Kidney (tissue), 13 donors: ENCODE measurements at regions not wholly inside any gene's neighbourhood (a gene's known extent, or its start where the extent isn't known, plus 50 kb on each side); places are given as distances from the start of the nearest gene placed in this dataset.

Experiments used
- DNase-seq, 5 donors: peaks; one replicate each; pipeline ENCODE4 v3.0.0-alpha.2; 2013 to 2020
- FAIRE-seq: peaks from 2 replicates; lab custom pipeline; 2012; peaks lifted over from hg19 to GRCh38; lab: Jason Lieb, UNC
- H3K27ac ChIP-seq, 2 donors: one replicate each; pipeline ENCODE4 v1.7.0; 2013; ENCODE audit warnings: low read depth in 2 of 2, low read length in 2 of 2, inconsistent platforms in 1 of 2
- H3K27me3 ChIP-seq: one replicate; pipeline ENCODE4 v1.7.1; 2013; ENCODE audit warnings: low read length, inconsistent platforms; ENCODE audit not compliant: control insufficient read depth, insufficient read depth
- H3K36me3 ChIP-seq, 3 donors: one replicate each; pipeline versions ENCODE4 v1.7.0 to v1.7.1; 2013; ENCODE audit warnings: low read length in 3 of 3, control low read depth in 1 of 3, inconsistent platforms in 1 of 3; ENCODE audit not compliant: insufficient read depth in 3 of 3, control insufficient read depth in 2 of 3
- H3K4me1 ChIP-seq, 3 donors: one replicate each; pipeline versions ENCODE4 v1.7.0 to v1.7.1; 2013; ENCODE audit warnings: low read length in 3 of 3, inconsistent platforms in 1 of 3, low read depth in 1 of 3; ENCODE audit not compliant: control insufficient read depth in 2 of 3, insufficient read depth in 2 of 3
- H3K4me3 ChIP-seq, 3 donors: one replicate each; pipeline versions ENCODE4 v1.7.0 to v1.8.1; 2013; ENCODE audit warnings: low read length in 3 of 3, control low read depth in 1 of 3, inconsistent platforms in 1 of 3
- H3K9ac ChIP-seq, 3 donors: one replicate each; pipeline versions ENCODE4 v1.7.0 to v1.7.1; 2013; ENCODE audit warnings: low read length in 3 of 3, control low read depth in 1 of 3, inconsistent platforms in 1 of 3
- H3K9me3 ChIP-seq, 3 donors: one replicate each; pipeline versions ENCODE4 v1.7.0 to v1.7.1; 2013; ENCODE audit warnings: low read length in 3 of 3, control low read depth in 1 of 3, inconsistent platforms in 1 of 3; ENCODE audit not compliant: control insufficient read depth in 2 of 3, insufficient read depth in 1 of 3
- CTCF ChIP-seq: IDR thresholded peaks from 3 replicates; pipeline ENCODE4 v1.5.1; 2012; ENCODE audit warnings: mild to moderate bottlenecking, moderate library complexity, borderline replicate concordance; ENCODE audit not compliant: insufficient read depth; ENCODE audit errors: extremely low read depth
- intact Hi-C: fragments of 100-400 bp; cut with DNase I; formaldehyde crosslinking; loops from one replicate; pipeline ENCODE4 v1.11.1; 2022
- donor health status: control.
- donor health status: control.
- donor health status: control.
- donor health status: control.
- donor health status: control.
- donor health status: DM: yes; HTN: yes; CAD: no.
- donor health status: Normal renal cell carcinoma (clear cell type).

DNA sequence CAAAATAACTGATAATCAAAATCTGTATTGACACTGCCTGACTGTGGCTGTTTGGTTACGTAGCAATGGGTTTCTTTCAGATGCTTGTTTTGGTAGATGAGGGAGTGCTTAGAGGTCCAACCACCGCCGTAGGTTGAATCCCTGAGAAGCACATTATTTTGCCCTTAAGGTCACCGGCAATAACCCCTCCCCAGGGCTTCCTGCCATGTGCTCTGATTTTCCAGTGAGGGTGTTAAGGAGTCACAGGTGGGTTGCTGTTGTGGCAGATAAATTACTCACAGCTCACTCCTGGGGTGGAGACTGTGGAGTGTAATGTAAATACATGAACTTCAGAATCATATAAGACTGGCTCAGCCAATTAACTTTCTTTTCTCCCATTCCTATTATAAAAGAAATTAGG, 81.5 kb upstream of the ZP4 start:
- H3K9ac ChIP-seq: no peak overlapping the region
- H3K4me1 ChIP-seq: no peaks in the 10 kb centered on the region
- H3K9me3 ChIP-seq: no peaks in the 10 kb centered on the region
- H3K4me3 ChIP-seq: no peak overlapping the region
- H3K27ac ChIP-seq: no peak overlapping the region
- intact Hi-C loops: no loop called here
- H3K36me3 ChIP-seq: no peaks in the 10 kb centered on the region
- FAIRE-seq (no peak), DNase-seq (no peak)
- H3K27me3 ChIP-seq: no peaks in the 10 kb centered on the region
- no peak for TF ChIP-seq CTCF

GRCh38 chr1:237962985-237963384, 72.3 kb upstream of the ZP4 start:
- TF ChIP-seq CTCF: no peak
- no peaks in the 10 kb centered on the region for H3K9me3 ChIP-seq
- no peaks in the 10 kb centered on the region for H3K27me3 ChIP-seq
- H3K9ac ChIP-seq: no peak overlapping the region
- H3K36me3 ChIP-seq: no peaks in the 10 kb centered on the region
- no peak for DNase-seq
- no peak overlapping the region for H3K27ac ChIP-seq
- no peak overlapping the region for H3K4me3 ChIP-seq
- intact Hi-C loops: no loop called here
- H3K4me1 ChIP-seq: no peaks in the 10 kb centered on the region
- FAIRE-seq: no peak

DNA sequence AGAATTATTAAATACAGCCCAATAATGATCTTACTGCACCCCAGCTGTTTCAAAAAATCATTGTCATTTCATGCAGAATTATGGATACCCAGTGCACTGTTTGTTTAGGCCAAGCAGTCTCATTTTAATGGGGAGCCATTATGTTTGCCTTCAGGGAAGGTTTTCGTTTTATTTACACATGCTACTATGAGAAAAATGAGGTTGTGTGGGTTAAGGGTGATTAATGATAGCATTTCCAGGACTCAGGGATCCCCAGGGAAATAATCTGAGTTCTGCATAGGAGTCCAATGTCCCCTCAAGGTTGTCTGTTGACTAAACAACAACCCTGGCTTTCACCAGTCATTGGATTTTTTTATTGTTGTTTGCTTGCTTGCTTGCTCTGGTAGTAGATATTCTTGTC, 71.0 kb upstream of the ZP4 start:
- no peak overlapping the region for H3K9ac ChIP-seq
- H3K27ac ChIP-seq: no peak overlapping the region
- no peaks in the 10 kb centered on the region for H3K4me1 ChIP-seq
- intact Hi-C loops: no loop called here
- no peak for TF ChIP-seq CTCF
- no peak overlapping the region for H3K4me3 ChIP-seq
- FAIRE-seq: no peak
- H3K36me3 ChIP-seq: no peaks in the 10 kb centered on the region
- no peak for DNase-seq
- H3K9me3 ChIP-seq: no peaks in the 10 kb centered on the region
- H3K27me3 ChIP-seq: no peaks in the 10 kb centered on the region

- no peak for DNase-seq
- Histone ChIP-seq H3K4me1 (no peaks in the 10 kb centered on the region), H3K9ac (no peak overlapping the region), H3K27me3 (no peaks in the 10 kb centered on the region), H3K36me3 (no peaks in the 10 kb centered on the region), H3K4me3 (no peak overlapping the region), H3K9me3 (no peaks in the 10 kb centered on the region), H3K27ac (no peak overlapping the region)
- no peak for TF ChIP-seq CTCF
- intact Hi-C loops: no loop called here
- no peak for FAIRE-seq
Observed at GRCh38 chr1:237959838-237960237, 69.1 kb upstream of the ZP4 start.
